Endothelial cell of hepatic sinusoid (primary cell): ENCODE measurements at regions not wholly inside any gene's neighbourhood (a gene's known extent, or its start where the extent isn't known, plus 50 kb on each side); places are given as distances from the start of the nearest gene placed in this dataset.
"Not testable (repeated sequence)": the region's sequence is repeated elsewhere in the genome, so short reads cannot be mapped to it uniquely, and the experiment has no call there.

Source experiments
- in situ Hi-C: cut with HindIII; loops from 2 replicates; pipeline ENCODE4 v1.10.0; 2017; ENCODE audit warnings: low sequenced_read_pairs

GRCh38 chr3:191518861-191519260, 57.9 kb downstream of the PYDC2 start:
- in situ Hi-C loops = no loop called here

- in situ Hi-C loops = no loop called here
These were observed 60.1 kb downstream of the PYDC2 start for GRCh38 chr3:191521055-191521454.

GRCh38 chr3:191523148-191523547, 62.2 kb downstream of the PYDC2 start:
- in situ Hi-C loops = no loop called here

- in situ Hi-C loops = no loop called here
These were observed 67.6 kb downstream of the PYDC2 start for GRCh38 chr3:191528589-191528988.

DNA sequence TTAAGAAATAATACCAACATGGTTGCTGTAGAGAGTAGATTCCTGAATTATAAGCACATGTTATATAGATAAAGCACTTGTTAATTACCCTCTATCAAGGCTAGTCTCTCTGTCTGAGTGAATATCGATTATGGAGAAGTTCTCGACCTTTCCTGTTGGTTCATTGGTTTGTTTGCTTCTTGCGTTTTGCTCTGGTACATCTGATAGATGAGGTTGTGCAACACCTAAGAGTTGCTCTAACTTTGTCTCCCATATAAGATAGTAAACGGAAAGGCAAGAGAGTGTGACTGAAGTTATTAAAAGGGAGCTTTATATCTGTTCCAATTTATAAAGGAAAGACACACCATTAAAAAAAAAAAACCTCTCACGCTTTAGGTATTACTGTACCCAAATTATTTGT, 69.0 kb downstream of the PYDC2 start:
- in situ Hi-C loops = no loop called here

GRCh38 chr3:191531434-191531972, 70.5 kb downstream of the PYDC2 start:
- in situ Hi-C loops = no loop called here

- in situ Hi-C loops = no loop called here
These were observed 82.1 kb downstream of the PYDC2 start for GRCh38 chr3:191543018-191543417.

DNA sequence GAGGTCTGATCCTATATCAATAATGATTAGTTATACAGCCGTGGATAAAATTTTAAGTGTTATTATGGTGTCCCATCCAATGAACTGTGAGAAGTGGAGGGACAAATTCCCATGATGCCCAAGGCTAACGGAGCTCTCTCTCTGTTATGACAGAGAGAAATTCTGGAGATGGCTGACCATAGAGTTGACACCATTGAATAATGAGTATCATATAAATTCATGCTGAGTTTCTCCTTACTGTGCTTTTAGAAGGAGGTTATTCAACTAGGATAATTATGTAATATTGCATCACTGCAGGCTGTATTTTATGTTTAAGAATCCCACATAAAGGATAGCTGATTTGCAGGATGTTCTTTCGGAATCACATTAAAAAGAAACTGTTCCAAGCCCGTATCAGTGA, 82.9 kb downstream of the PYDC2 start:
- in situ Hi-C loops = no loop called here

DNA sequence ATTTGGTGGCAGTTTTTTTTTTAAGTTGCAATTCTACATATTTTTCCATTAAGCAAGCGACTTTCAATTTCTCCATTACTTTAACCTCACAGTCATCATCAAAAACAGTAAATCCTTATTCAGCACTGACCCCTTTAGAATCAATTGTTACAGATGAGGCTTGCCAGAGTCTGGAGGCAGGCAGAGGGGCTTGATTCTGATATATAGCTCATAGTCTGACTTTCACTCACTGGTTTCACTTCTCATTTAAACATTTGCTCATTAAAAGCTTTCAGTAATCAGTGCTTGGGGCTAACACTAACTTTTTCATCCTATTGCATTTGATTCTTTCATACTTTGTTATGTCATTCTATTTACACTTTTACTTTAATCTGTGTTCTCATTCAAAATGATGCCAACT, 88.4 kb downstream of the PYDC2 start:
- in situ Hi-C loops = no loop called here

GRCh38 chr3:191555037-191555436, 94.1 kb downstream of the PYDC2 start:
- in situ Hi-C loops = no loop called here

GRCh38 chr3:191557322-191557721, 96.4 kb downstream of the PYDC2 start:
- in situ Hi-C loops = no loop called here

GRCh38 chr3:191563722-191564121, 102.8 kb downstream of the PYDC2 start:
- in situ Hi-C loops = loop anchor here (5.0 kb wide), 1 partner anchor 69 kb away; no protein-coding TSS in a partner anchor

GRCh38 chr3:191566469-191566868, 105.5 kb downstream of the PYDC2 start:
- in situ Hi-C loops = no loop called here

DNA sequence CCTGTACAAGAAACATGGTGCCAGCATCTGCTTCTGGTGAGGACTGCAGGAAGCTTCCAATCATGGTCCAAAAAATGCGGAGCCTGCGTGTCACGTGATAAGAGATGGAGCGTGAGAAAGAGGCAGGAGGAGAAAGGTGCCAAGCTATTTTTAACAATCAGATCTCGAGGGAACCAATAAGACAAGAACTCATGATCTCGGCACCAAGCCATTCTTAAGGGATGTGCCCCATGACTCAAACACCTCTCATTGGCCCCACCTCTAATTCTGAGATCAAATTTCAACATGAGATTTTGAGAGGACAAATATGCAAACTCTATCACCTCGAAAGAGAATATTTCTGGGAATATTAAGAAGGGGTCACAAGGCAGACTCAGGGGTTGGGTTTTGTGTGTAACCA, 107.2 kb downstream of the PYDC2 start:
- in situ Hi-C loops = no loop called here

GRCh38 chr3:191592105-191592504, 131.1 kb downstream of the PYDC2 start:
- in situ Hi-C loops = no loop called here

GRCh38 chr3:191593486-191593885, 132.5 kb downstream of the PYDC2 start:
- in situ Hi-C loops = no loop called here

DNA sequence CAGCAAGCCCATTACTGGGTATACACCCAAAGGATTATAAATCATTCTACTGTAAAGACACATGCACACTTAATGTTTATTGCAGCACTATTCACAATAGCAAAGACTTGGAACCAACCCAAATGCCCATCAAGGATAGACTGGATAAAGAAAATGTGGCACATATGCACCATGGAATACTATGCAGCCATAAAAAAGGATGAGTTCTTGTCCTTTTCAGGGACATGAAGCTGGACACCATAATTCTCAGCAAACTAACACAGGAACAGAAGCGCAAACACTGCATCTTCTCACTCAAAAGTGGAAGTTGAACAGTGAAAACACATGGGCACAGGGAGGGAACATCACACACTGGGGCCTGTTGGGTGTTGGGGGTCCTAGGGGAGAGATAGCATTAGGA, 154.5 kb downstream of the PYDC2 start:
- in situ Hi-C loops = not testable (repeated sequence)

DNA sequence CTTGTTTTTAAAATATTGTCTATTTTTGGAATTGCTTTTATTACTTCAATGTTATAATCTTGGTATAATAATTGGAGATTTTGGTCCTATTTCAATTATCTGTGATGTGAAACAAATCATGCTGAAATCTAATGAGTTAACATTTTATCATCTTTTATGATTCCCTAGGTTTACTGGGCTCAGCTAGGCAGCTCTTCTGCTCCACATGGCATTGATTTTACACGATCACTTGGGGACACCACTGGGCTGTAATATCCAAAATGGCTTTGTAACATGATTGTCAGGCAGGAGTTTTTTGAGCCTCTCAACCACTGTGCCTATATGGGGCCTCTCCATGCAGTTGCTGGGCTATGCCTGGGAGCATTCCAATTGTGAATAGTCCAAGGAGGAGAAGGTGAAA, 163.3 kb downstream of the PYDC2 start:
- in situ Hi-C loops = no loop called here

DNA sequence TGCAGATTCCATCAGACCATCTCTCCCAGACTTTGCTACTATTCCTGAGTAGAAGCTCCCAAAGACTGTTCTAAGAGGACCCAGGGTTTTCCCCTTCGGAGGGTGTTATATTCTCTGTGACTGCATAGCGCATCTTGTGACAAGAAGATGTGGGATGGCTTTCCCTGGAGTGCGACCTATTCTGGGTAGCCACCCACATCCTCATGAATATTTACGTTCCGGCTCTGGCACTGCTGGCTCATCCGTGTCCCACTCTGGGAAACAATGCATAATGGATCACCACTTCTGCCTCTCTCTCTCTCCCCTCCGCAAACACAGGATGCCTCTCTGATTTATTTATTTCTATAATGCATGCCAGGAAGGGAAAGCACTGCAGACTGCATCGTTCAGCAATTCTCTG, 166.1 kb downstream of the PYDC2 start:
- in situ Hi-C loops = no loop called here

- in situ Hi-C loops = no loop called here
These were observed 167.6 kb downstream of the PYDC2 start for GRCh38 chr3:191628571-191628970.

GRCh38 chr3:191631496-191631895, 170.5 kb downstream of the PYDC2 start:
- in situ Hi-C loops = loop anchor here (5.0 kb wide), 1 partner anchor 69 kb away; no protein-coding TSS in a partner anchor

- in situ Hi-C loops = loop anchor here (5.0 kb wide), 1 partner anchor 73 kb away; no protein-coding TSS in a partner anchor
These were observed 173.9 kb downstream of the PYDC2 start for GRCh38 chr3:191634902-191635301.

- in situ Hi-C loops = no loop called here
These were observed 176.6 kb downstream of the PYDC2 start for GRCh38 chr3:191637611-191638010.
